ENCODE measurements at regions not wholly inside any gene's neighbourhood (a gene's known extent, or its start where the extent isn't known, plus 50 kb on each side); places are given as distances from the start of the nearest gene placed in this dataset.
"Not testable (repeated sequence)": the region's sequence is repeated elsewhere in the genome, so short reads cannot be mapped to it uniquely, and the experiment has no call there.

DNA sequence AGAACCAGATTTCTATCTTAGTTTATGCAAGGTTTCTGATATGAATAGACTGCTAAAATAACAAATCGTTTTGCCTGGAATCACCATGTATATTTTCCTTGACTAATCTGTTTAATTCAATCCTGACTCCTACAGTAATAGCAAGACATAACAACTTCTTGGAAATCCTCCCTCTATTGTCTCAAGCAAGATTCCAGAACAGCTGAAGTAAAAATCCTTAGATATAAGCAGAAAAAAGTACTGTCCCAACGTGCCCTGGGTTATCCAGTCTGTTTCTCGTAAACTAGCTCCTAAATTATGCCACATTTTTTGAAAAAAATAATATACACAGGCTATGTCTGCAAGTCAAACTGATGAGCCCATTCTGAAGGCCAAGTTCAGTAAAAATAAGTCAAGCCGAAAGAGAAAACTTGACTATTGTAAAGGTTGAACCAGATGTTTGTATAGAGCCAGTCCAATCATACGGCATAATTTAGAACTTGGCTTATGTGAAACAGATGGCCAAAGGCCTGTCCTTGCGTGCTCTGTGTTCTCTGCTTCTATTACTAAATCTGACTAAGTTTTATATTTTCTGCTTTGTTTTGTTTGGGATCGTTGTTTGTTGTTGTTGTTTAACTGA lies 341.6 kb upstream of the NRSN1 start:
- in situ Hi-C loops (cut with MboI; ENCODE audit: low pct_unique_long_range_greater_than_20kb in 2 of 9, low sequenced_read_pairs in 9 of 9, unreplicated experiment in 9 of 9) = no loop called here
- 2 to 100% (median 81%) methylated on average over 3 to 7 of the region's 7 CpGs; no CpG with 5 or more reads in 1 of the 10 experiments for WGBS, 10 experiments
- Histone ChIP-seq H3K4me3 (no peak overlapping the region), H3K4me1 (replicated peaks in 1 of 2) (peaks cover 0 to 3% of the 10 kb centered on the region in 2 donors), H3K27ac (no peak overlapping the region)
- ATAC-seq (replicated peaks in 6 of 8) = peak in 2 of 8 experiments; percentile 32 to 48

DNA sequence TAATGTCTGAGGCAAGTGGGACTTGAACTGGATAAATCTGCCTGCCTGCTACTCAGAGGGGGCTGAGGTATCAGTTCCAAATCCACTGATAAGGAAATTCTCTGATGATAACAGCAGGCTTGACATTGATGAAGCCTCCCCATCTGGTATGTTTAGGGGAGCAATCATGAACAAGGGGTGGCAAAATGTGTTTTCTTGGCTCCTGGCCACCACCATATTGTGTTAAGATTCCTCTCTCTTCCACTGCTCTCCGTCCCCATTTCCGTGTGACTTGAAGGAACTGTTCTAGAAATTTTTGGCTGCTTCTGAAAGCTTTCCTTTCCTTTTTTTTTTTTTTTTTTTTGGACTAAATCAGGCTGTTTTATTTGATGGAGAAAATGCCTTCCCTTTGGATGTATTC lies 335.3 kb upstream of the NRSN1 start:
- Histone ChIP-seq H3K27ac (no peak overlapping the region), H3K4me3 (no peak overlapping the region), H3K4me1 (replicated peaks in 1 of 2) (no peaks in the 10 kb centered on the region)
- no peak for ATAC-seq (replicated peaks in 6 of 8)
- in situ Hi-C loops (cut with MboI; ENCODE audit: low pct_unique_long_range_greater_than_20kb in 2 of 9, low sequenced_read_pairs in 9 of 9, unreplicated experiment in 9 of 9) = no loop called here
- WGBS, 10 experiments = 8 to 100% (median 94%) methylated on average over 2 of the region's 2 CpGs; no CpG with 5 or more reads in 1 of the 10 experiments

DNA sequence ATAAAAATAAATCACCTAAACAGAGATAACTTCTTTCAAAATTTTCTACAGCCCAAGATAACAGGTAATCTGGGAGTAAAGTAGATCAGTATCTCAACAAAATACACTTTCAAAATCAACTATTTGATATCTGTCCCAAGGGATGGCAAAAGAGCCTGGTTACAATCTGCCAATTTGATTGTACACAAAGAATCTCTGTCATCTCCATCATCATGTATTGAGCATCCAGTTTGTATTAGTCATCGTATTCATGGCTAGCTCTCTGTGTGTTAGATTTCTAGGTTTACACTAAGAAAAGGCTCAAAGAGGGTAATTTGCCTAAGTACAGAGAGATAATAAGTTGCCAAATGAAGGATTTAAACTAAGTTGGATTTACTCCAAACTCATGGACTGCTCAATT lies 329.0 kb upstream of the NRSN1 start:
- Histone ChIP-seq H3K4me3 (no peak overlapping the region), H3K4me1 (replicated peaks in 1 of 2) (no peaks in the 10 kb centered on the region), H3K27ac (no peak overlapping the region)
- WGBS, 10 experiments = 50 to 93% (median 83%) methylated on average over 1 of the region's 1 CpG; no CpG with 5 or more reads in 3 of the 10 experiments
- in situ Hi-C loops (cut with MboI; ENCODE audit: low pct_unique_long_range_greater_than_20kb in 2 of 9, low sequenced_read_pairs in 9 of 9, unreplicated experiment in 9 of 9) = no loop called here
- no peak for ATAC-seq (replicated peaks in 6 of 8)

DNA sequence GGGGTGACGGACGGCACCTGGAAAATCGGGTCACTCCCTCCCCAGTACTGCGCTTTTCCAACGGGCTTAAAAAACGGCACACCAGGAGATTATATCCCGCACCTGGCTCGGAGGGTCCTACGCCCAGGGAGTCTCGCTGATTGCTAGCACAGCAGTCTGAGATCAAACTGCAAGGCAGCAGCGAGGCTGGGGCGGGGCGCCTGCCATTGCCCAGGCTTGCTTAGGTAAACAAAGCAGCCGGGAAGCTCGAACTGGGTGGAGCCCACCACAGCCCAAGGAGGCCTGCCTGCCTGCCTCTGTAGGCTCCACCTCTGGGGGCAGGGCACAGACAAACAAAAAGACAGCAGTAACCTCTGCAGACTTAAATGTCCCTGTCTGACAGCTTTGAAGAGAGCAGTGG lies 321.7 kb upstream of the NRSN1 start:
- H3K27ac ChIP-seq; in situ Hi-C loops (cut with MboI; ENCODE audit: low pct_unique_long_range_greater_than_20kb in 2 of 9, low sequenced_read_pairs in 9 of 9, unreplicated experiment in 9 of 9); H3K4me3 ChIP-seq; H3K4me1 ChIP-seq (replicated peaks in 1 of 2); ATAC-seq (replicated peaks in 6 of 8): not testable (repeated sequence)
- 71 to 100% (median 82%) methylated on average over 1 to 5 of the region's 15 CpGs; no CpG with 5 or more reads in 6 of the 10 experiments for WGBS, 10 experiments

DNA sequence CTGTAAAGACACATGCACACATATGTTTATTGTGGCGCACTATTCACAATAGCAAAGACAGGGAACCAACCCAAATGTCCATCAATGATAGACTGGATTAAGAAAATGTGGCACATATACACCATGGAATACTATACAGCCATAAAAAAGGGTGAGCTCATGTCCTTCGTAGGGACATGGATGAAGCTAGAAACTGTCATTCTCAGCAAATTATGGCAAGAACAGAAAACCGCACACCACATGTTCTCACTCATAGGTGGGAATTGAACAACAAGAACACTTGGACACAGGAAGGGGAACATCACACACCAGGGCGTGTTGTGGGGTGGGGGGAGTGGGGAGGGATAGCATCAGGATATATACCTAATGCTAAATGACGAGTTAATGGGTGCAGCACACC lies 304.9 kb upstream of the NRSN1 start:
- in situ Hi-C loops (cut with MboI; ENCODE audit: low pct_unique_long_range_greater_than_20kb in 2 of 9, low sequenced_read_pairs in 9 of 9, unreplicated experiment in 9 of 9); H3K4me3 ChIP-seq; H3K27ac ChIP-seq; ATAC-seq (replicated peaks in 6 of 8); H3K4me1 ChIP-seq (replicated peaks in 1 of 2): not testable (repeated sequence)
- 0 to 100% (median 96%) methylated on average over 1 to 4 of the region's 5 CpGs; no CpG with 5 or more reads in 5 of the 10 experiments for WGBS, 10 experiments

DNA sequence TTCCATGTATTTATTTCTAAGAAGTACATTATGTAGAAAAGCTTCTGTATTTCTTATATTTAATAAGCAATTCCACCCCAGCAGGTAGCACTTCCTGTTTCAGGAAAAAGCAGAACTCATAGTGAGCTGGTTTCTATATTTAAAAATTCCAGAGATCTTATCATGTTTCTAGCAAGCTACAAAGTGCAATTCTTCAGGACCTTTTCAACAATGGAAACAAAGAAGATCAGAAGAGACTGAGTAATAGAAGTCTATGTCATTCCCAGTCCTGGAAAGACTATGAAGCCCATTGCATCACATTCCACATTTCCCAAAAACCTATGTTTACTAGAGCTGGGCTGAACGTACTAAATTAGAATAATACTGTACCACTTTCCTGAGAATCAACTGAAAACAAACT lies 302.6 kb upstream of the NRSN1 start:
- no peak overlapping the region for H3K27ac ChIP-seq
- ATAC-seq (replicated peaks in 6 of 8) = no peak
- H3K4me3 ChIP-seq = no peak overlapping the region
- no peaks in the 10 kb centered on the region for H3K4me1 ChIP-seq (replicated peaks in 1 of 2)
- in situ Hi-C loops (cut with MboI; ENCODE audit: low pct_unique_long_range_greater_than_20kb in 2 of 9, low sequenced_read_pairs in 9 of 9, unreplicated experiment in 9 of 9) = no loop called here
- WGBS, 10 experiments = 0 to 92% (median 40%) methylated on average over 1 of the region's 1 CpG; no CpG with 5 or more reads in 5 of the 10 experiments

DNA sequence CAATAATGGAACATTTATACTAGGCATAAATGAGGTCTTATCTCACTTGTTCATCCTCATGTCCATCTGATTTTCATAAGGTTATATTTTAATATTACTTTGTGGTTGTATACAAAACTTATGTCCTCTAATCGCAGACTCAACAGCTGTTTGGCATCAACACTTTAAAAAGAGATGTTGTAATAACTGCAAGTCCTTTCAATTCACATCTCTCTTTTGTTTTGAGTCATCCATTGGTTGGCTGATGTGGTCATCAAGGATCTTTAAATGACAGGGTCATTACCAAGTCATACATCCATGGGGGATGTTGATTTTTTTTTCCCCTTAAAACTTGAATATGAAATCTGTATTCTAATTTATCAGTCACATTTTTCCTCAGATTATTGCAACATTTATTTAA lies 299.4 kb upstream of the NRSN1 start:
- no peak for ATAC-seq (replicated peaks in 6 of 8)
- in situ Hi-C loops (cut with MboI; ENCODE audit: low pct_unique_long_range_greater_than_20kb in 2 of 9, low sequenced_read_pairs in 9 of 9, unreplicated experiment in 9 of 9) = no loop called here
- Histone ChIP-seq H3K4me3 (no peak overlapping the region), H3K27ac (no peak overlapping the region), H3K4me1 (replicated peaks in 1 of 2) (no peaks in the 10 kb centered on the region)
- 0 to 100% (median 86%) methylated on average over 1 of the region's 1 CpG; no CpG with 5 or more reads in 1 of the 10 experiments for WGBS, 10 experiments

DNA sequence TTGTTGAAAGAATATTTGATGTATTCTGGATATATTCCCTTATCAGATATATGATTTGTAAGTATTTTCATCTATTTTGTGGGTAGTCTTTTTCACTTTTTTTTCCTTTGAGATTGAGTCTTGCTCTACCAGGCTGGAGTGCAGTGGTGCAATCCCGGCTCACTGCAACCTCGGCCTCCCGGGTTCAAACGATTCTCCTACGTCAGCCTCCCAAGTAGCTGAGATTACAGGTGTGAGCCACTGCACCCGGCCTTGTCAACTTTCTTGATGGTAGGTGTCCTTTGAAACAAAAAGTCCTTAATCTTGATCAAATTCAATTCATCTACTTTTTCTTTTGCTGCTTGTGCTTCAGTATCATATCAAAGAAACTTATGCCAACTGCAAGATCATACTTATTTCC lies 297.2 kb upstream of the NRSN1 start:
- in situ Hi-C loops (cut with MboI; ENCODE audit: low pct_unique_long_range_greater_than_20kb in 2 of 9, low sequenced_read_pairs in 9 of 9, unreplicated experiment in 9 of 9) = no loop called here
- Histone ChIP-seq H3K27ac (no peak overlapping the region), H3K4me3 (no peak overlapping the region), H3K4me1 (replicated peaks in 1 of 2) (no peaks in the 10 kb centered on the region)
- ATAC-seq (replicated peaks in 6 of 8) = no peak
- 29 to 100% (median 92%) methylated on average over 1 to 6 of the region's 6 CpGs; no CpG with 5 or more reads in 1 of the 10 experiments for WGBS, 10 experiments

DNA sequence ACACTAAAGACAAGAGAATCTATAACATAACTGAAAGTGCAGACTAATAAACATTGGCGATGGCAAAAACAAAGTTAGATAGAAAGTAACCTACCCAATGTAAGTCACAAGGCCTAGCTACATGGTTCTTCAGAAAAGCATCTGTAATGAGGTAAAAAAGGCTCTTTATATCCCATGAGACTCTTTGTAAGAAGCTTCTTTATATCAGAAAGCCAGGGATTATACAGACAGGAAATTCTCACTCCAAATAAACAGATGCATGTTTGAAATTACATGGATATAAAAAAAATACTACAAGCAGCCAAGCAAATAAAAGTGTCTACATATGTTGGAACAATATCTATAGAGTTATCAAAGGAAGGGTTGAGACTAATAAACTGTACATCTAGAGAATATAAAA lies 284.9 kb upstream of the NRSN1 start:
- in situ Hi-C loops (cut with MboI; ENCODE audit: low pct_unique_long_range_greater_than_20kb in 2 of 9, low sequenced_read_pairs in 9 of 9, unreplicated experiment in 9 of 9) = no loop called here
- Histone ChIP-seq H3K4me1 (replicated peaks in 1 of 2) (no peaks in the 10 kb centered on the region), H3K27ac (no peak overlapping the region), H3K4me3 (no peak overlapping the region)
- WGBS, 10 experiments = 0 to 100% (median 95%) methylated on average over 1 of the region's 1 CpG; no CpG with 5 or more reads in 2 of the 10 experiments
- ATAC-seq (replicated peaks in 6 of 8) = no peak

DNA sequence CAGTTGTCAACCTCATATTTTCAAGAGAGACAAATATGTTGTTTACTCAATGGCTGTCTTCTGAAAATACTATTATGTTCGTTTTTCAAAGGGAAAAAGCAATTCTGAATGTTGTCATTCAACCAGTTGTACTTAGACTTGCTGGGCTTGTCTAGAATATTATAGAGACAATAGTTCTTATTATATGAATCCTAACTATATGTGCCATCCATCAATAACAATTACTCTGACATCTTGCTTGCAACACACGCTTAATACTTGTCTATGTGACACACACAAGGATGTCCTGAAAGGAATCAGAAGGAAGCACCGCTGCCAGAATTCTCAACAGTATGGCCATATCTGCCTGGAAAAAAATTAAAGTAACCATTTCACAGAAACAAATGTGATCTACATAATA lies 283.3 kb upstream of the NRSN1 start:
- no peak for ATAC-seq (replicated peaks in 6 of 8)
- whole genome bisulfite sequencing, 10 experiments = 8 to 100% (median 85%) methylated on average over 2 to 3 of the region's 3 CpGs; no CpG with 5 or more reads in 1 of the 10 experiments
- in situ Hi-C loops (cut with MboI; ENCODE audit: low pct_unique_long_range_greater_than_20kb in 2 of 9, low sequenced_read_pairs in 9 of 9, unreplicated experiment in 9 of 9) = no loop called here
- Histone ChIP-seq H3K27ac (no peak overlapping the region), H3K4me3 (no peak overlapping the region), H3K4me1 (replicated peaks in 1 of 2) (no peaks in the 10 kb centered on the region)

DNA sequence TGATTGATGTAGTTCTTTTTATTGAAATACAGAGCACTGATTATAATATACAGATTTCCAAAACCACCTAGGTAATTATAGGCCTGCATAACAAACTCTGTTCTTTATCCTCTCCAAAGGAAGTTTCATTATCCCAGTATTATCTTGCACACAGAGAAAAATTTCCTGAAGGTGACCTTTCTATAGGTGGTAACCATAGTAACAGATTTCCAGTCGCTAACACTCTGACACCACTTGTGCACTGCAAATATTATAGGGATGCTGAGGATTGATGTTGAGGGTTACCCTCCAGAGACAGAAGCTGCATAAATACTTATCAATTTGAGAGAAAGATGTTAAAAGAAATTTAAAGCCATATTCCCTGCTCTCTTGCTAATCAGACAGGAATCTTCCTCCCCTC lies 274.5 kb upstream of the NRSN1 start:
- Histone ChIP-seq H3K27ac (no peak overlapping the region), H3K4me3 (no peak overlapping the region), H3K4me1 (replicated peaks in 1 of 2) (peaks cover 17 to 34% of the 10 kb centered on the region in 2 donors)
- WGBS, 10 experiments = 0 to 55% (median 22%) methylated on average over 1 of the region's 1 CpG; no CpG with 5 or more reads in 1 of the 10 experiments
- in situ Hi-C loops (cut with MboI; ENCODE audit: low pct_unique_long_range_greater_than_20kb in 2 of 9, low sequenced_read_pairs in 9 of 9, unreplicated experiment in 9 of 9) = no loop called here
- ATAC-seq (replicated peaks in 6 of 8) = peak in 5 of 8 experiments; percentile 85 to 99 (median 97)

DNA sequence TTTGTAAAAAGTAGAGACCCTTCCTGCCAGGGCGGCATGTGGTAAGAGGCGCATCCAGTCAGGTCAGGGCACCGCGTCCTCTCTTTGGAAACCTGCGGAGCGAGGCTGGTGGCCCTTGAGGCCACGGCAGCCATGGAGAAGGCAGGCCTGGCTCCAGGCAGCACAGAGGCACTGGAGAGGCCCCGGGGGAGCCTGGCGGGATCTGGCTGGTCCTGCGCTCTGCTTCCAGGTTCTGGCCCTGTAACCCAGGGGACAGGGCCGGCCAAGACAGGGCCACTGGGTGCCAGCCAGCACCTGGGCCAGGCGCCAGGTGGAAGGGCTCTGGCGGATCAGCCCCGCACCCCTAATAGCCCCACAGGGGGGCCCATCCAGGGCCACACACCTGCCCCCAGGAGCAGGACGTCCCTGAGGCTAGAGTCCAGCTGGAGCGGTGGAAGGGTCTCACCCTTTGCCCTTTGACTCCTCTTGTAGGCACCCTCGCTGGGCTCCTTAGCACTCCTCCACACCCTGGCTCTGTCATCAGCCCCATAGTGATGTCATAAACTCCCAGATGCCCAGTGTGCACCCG lies 272.4 kb upstream of the NRSN1 start:
- 58 to 100% methylated on average over 1 to 2 of the region's 18 CpGs; no CpG with 5 or more reads in 8 of the 10 experiments for WGBS, 10 experiments
- ATAC-seq (replicated peaks in 6 of 8); H3K27ac ChIP-seq; in situ Hi-C loops (cut with MboI; ENCODE audit: low pct_unique_long_range_greater_than_20kb in 2 of 9, low sequenced_read_pairs in 9 of 9, unreplicated experiment in 9 of 9); H3K4me3 ChIP-seq: not testable (repeated sequence)
- peaks cover 17 to 34% of the 10 kb centered on the region in 2 donors for H3K4me1 ChIP-seq (replicated peaks in 1 of 2)

DNA sequence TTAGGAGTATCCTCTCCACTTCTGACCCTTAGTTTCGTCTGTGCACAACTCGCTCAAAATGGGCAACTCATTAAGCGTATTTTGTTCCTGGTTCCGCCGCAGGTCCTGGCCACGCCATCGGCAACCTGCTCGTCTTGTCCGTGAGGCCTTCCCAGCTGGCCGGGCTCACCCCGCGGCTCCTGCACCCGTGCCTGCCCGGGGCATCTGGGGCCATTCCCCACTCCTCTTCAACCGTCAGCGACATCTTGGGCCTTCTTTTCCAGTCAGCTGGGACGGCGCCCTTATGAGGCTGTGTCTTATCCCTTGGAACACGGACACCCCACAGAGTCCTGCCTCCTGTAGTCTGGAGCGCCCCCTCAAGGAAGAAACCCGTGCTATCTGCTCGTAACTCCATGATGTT lies 271.9 kb upstream of the NRSN1 start:
- WGBS, 10 experiments = 0 to 97% methylated on average over 3 to 5 of the region's 22 CpGs; no CpG with 5 or more reads in 8 of the 10 experiments
- H3K4me3 ChIP-seq; in situ Hi-C loops (cut with MboI; ENCODE audit: low pct_unique_long_range_greater_than_20kb in 2 of 9, low sequenced_read_pairs in 9 of 9, unreplicated experiment in 9 of 9); H3K27ac ChIP-seq; ATAC-seq (replicated peaks in 6 of 8): not testable (repeated sequence)
- H3K4me1 ChIP-seq (replicated peaks in 1 of 2) = peaks cover 17 to 34% of the 10 kb centered on the region in 2 donors

Data from motor neuron (in vitro differentiated cells).